ENCODE measurements at regions not wholly inside any gene's neighbourhood (a gene's known extent, or its start where the extent isn't known, plus 50 kb on each side); places are given as distances from the start of the nearest gene placed in this dataset.

DNA sequence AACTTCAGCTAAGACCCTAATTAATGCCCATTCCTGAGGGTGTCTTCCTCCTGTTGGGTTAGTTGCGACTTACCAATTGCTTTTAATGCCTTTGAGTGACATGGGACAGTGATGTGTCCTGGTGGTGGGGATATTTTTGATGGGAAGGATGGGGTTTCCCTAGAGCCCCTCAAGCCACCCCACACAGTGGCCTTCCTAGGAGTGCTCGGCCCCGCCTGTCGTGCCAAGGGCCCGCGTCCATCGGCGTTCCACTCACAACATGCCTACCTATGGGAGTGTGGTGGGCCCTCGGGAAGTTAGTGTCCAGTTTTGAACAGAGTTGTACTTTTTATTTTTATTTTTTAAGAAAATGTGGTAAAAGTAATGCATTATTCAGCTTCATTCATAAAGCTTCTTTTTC lies 50.1 kb upstream of the TSPAN2 start:
- Histone ChIP-seq H3K27me3 (ENCODE audit: control insufficient read depth, insufficient read depth, low read length) (no peaks in the 10 kb centered on the region), H3K4me3 (ENCODE audit: low read depth, low read length) (no peak overlapping the region), H3K36me3 (ENCODE audit: control insufficient read depth, insufficient read depth, low read length) (no peaks in the 10 kb centered on the region)
- ChIA-PET POLR2A (interaction anchor here (0.8 kb wide), 1 partner anchor 993 kb away, joined by 3 read pairs; no protein-coding TSS in a partner anchor), CTCF (interaction anchor here (0.6 to 9.1 kb wide), 53 partner anchors 13 to 456 kb away, joined by 3 to 170 read pairs (median 4); partner anchors contain the start of gene NGF)
- TF ChIP-seq, protein P1, sequence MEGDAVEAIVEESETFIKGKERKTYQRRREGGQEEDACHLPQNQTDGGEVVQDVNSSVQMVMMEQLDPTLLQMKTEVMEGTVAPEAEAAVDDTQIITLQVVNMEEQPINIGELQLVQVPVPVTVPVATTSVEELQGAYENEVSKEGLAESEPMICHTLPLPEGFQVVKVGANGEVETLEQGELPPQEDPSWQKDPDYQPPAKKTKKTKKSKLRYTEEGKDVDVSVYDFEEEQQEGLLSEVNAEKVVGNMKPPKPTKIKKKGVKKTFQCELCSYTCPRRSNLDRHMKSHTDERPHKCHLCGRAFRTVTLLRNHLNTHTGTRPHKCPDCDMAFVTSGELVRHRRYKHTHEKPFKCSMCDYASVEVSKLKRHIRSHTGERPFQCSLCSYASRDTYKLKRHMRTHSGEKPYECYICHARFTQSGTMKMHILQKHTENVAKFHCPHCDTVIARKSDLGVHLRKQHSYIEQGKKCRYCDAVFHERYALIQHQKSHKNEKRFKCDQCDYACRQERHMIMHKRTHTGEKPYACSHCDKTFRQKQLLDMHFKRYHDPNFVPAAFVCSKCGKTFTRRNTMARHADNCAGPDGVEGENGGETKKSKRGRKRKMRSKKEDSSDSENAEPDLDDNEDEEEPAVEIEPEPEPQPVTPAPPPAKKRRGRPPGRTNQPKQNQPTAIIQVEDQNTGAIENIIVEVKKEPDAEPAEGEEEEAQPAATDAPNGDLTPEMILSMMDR (IDR thresholded peaks at IDR 0.05; ENCODE audit: insufficient read depth, low read depth, low read length), result no peak
- DNase-seq (ENCODE audit: low read depth), result no peak
